GM23338 (cell line): ENCODE measurements at regions not wholly inside any gene's neighbourhood (a gene's known extent, or its start where the extent isn't known, plus 50 kb on each side); places are given as distances from the start of the nearest gene placed in this dataset.

Source experiments
- CREB1 ChIP-seq: fragments of 250-450 bp; sonication (Bioruptor Pico); IDR thresholded peaks from 2 replicates; pipeline ENCODE4 v1.5.0; 2020; ENCODE audit warnings: low read depth, mild to moderate bottlenecking, moderate library complexity
- CTCF ChIP-seq, 2 experiments: fragments of 200-600 bp in 1 of 2; sonication (generic) in 1 of 2; conservative IDR thresholded peaks; 2 replicates each; pipeline versions ENCODE4 v1.5.1 to v1.6.1; 2016 to 2017; ENCODE audit warnings: antibody characterized with exemption in 2 of 2, low read depth in 2 of 2, mild to moderate bottlenecking in 2 of 2, moderate library complexity in 1 of 2
- EZH2 ChIP-seq: fragments of 200-600 bp; sonication (generic); IDR thresholded peaks from one replicate; pipeline ENCODE4 v1.8.0; 2017; ENCODE audit warnings: antibody characterized with exemption, mild to moderate bottlenecking, low read depth; ENCODE audit not compliant: unreplicated experiment
- JUNB ChIP-seq: IDR thresholded peaks from one replicate; pipeline ENCODE4 v1.6.1; 2016; ENCODE audit warnings: antibody characterized with exemption; ENCODE audit not compliant: unreplicated experiment
- POLR2AphosphoS5 ChIP-seq: IDR thresholded peaks from 2 replicates; pipeline ENCODE4 v1.6.1; 2016; ENCODE audit warnings: antibody characterized with exemption, low read depth
- REST ChIP-seq: IDR thresholded peaks from one replicate; pipeline ENCODE4 v1.6.1; 2018; ENCODE audit warnings: antibody characterized with exemption; ENCODE audit not compliant: unreplicated experiment
- ZNF114 ChIP-seq: fragments of 250-450 bp; sonication (Bioruptor Pico); IDR thresholded peaks from 2 replicates; pipeline ENCODE4 v1.5.0; 2020; ENCODE audit warnings: mild to moderate bottlenecking, moderate library complexity

- TF ChIP-seq REST = no peak
- no peak for TF ChIP-seq CTCF (conservative IDR thresholded peaks at IDR 0.05; ENCODE audit: low read depth in 2 of 2)
- no peak for TF ChIP-seq ZNF114 (CRISPR knock-in tag)
- TF ChIP-seq POLR2AphosphoS5 = no peak
- no peak for TF ChIP-seq EZH2
- no peak for TF ChIP-seq CREB1 (CRISPR knock-in tag)
- TF ChIP-seq JUNB = no peak
Observed at GRCh38 chr4:189301692-189302091, 639.0 kb upstream of the FRG1 start.
